Nephron (organoid): ENCODE measurements at regions not wholly inside any gene's neighbourhood (a gene's known extent, or its start where the extent isn't known, plus 50 kb on each side); places are given as distances from the start of the nearest gene placed in this dataset.

Experiments used
- H3K27ac Mint-ChIP-seq, 3 experiments: 2 replicates each; pipeline ENCODE4 v1.8.0; 2020; ENCODE audit warnings: mixed read lengths in 3 of 3, mild to moderate bottlenecking in 2 of 3, moderate library complexity in 1 of 3
- H3K27me3 Mint-ChIP-seq: 2 replicates; pipeline ENCODE4 v1.8.0; 2021; ENCODE audit warnings: low read depth, mild to moderate bottlenecking, moderate library complexity, mixed read lengths
- H3K36me3 Mint-ChIP-seq: 2 replicates; pipeline ENCODE4 v1.8.0; 2020; ENCODE audit warnings: low read depth, mixed read lengths
- H3K4me1 Mint-ChIP-seq: 2 replicates; pipeline ENCODE4 v1.8.0; 2020; ENCODE audit warnings: mixed read lengths
- H3K4me3 Mint-ChIP-seq, 3 experiments: 2 replicates each; pipeline ENCODE4 v1.8.0; 2020; ENCODE audit warnings: mild to moderate bottlenecking in 3 of 3, mixed read lengths in 3 of 3, moderate library complexity in 2 of 3
- H3K9me3 Mint-ChIP-seq: 2 replicates; pipeline ENCODE4 v1.8.0; 2020; ENCODE audit warnings: mixed read lengths
- CTCF ChIP-seq, 3 experiments: fragments of 200-600 bp; sonication (generic); IDR thresholded peaks; one replicate each; pipeline ENCODE4 v1.5.0; 2021; ENCODE audit warnings: antibody characterized with exemption in 3 of 3; ENCODE audit not compliant: unreplicated experiment in 3 of 3

GRCh38 chr17:15038656-15039055 is 226.5 kb downstream of the PMP22 start:
- no peak overlapping the region for H3K27ac Mint-ChIP-seq
- no peak for TF ChIP-seq CTCF (IDR thresholded peaks at IDR 0.05; ENCODE audit: unreplicated experiment in 3 of 3)
- H3K27me3 Mint-ChIP-seq = peaks cover 9% of the 10 kb centered on the region
- H3K9me3 Mint-ChIP-seq = peaks cover 4% of the 10 kb centered on the region
- no peaks in the 10 kb centered on the region for H3K4me1 Mint-ChIP-seq
- H3K36me3 Mint-ChIP-seq = no peaks in the 10 kb centered on the region
- no peak overlapping the region for H3K4me3 Mint-ChIP-seq

- H3K4me3 Mint-ChIP-seq = no peak overlapping the region
- no peak for TF ChIP-seq CTCF (IDR thresholded peaks at IDR 0.05; ENCODE audit: unreplicated experiment in 3 of 3)
- peaks cover 17% of the 10 kb centered on the region for H3K27me3 Mint-ChIP-seq
These were observed 228.9 kb downstream of the PMP22 start for GRCh38 chr17:15036238-15036637.

GRCh38 chr17:15031975-15032374 is 233.2 kb downstream of the PMP22 start:
- Mint-ChIP-seq H3K27me3 (peaks cover 8% of the 10 kb centered on the region), H3K36me3 (no peaks in the 10 kb centered on the region), H3K4me1 (no peaks in the 10 kb centered on the region), H3K9me3 (peaks cover 4% of the 10 kb centered on the region), H3K4me3 (no peak overlapping the region), H3K27ac (no peak overlapping the region)
- TF ChIP-seq CTCF (IDR thresholded peaks at IDR 0.05; ENCODE audit: unreplicated experiment in 3 of 3) = no peak

More at GRCh38 chr17:15036238-15036637, 228.9 kb downstream of the PMP22 start:
- H3K27ac Mint-ChIP-seq = no peak overlapping the region
- H3K36me3 Mint-ChIP-seq = no peaks in the 10 kb centered on the region
- H3K9me3 Mint-ChIP-seq = peaks cover 4% of the 10 kb centered on the region
- no peaks in the 10 kb centered on the region for H3K4me1 Mint-ChIP-seq

- no peak overlapping the region for H3K4me3 Mint-ChIP-seq
- TF ChIP-seq CTCF (IDR thresholded peaks at IDR 0.05; ENCODE audit: unreplicated experiment in 3 of 3) = no peak
- no peaks in the 10 kb centered on the region for H3K4me1 Mint-ChIP-seq
- no peaks in the 10 kb centered on the region for H3K36me3 Mint-ChIP-seq
- H3K27me3 Mint-ChIP-seq = peaks cover 8% of the 10 kb centered on the region
- H3K27ac Mint-ChIP-seq = no peak overlapping the region
- no peaks in the 10 kb centered on the region for H3K9me3 Mint-ChIP-seq
These were observed 235.7 kb downstream of the PMP22 start for GRCh38 chr17:15029469-15029868.

- Mint-ChIP-seq H3K27ac (no peak overlapping the region), H3K4me3 (no peak overlapping the region), H3K36me3 (no peaks in the 10 kb centered on the region), H3K27me3 (peaks cover 4% of the 10 kb centered on the region), H3K4me1 (no peaks in the 10 kb centered on the region), H3K9me3 (no peaks in the 10 kb centered on the region)
- TF ChIP-seq CTCF (IDR thresholded peaks at IDR 0.05; ENCODE audit: unreplicated experiment in 3 of 3) = no peak
These were observed 237.3 kb downstream of the PMP22 start for GRCh38 chr17:15027853-15028252.

GRCh38 chr17:15026088-15026487 is 239.0 kb downstream of the PMP22 start:
- Mint-ChIP-seq H3K27ac (no peak overlapping the region), H3K4me1 (no peaks in the 10 kb centered on the region), H3K36me3 (no peaks in the 10 kb centered on the region), H3K27me3 (no peaks in the 10 kb centered on the region), H3K9me3 (no peaks in the 10 kb centered on the region), H3K4me3 (no peak overlapping the region)
- TF ChIP-seq CTCF (IDR thresholded peaks at IDR 0.05; ENCODE audit: unreplicated experiment in 3 of 3) = no peak
